Ovary (tissue), 7 donors: ENCODE measurements at regions not wholly inside any gene's neighbourhood (a gene's known extent, or its start where the extent isn't known, plus 50 kb on each side); places are given as distances from the start of the nearest gene placed in this dataset.

Experiments
- DNase-seq, 5 donors: peaks; one replicate each; pipeline ENCODE4 v3.0.0-alpha.2; 2019 to 2020
- H3K27ac ChIP-seq, 2 donors: fragments of 200-600 bp; one replicate each; pipeline versions ENCODE4 v1.5.1 to v1.8.0; 2019 to 2022
- H3K27me3 ChIP-seq: fragments of 200-600 bp; one replicate; pipeline ENCODE4 v1.8.0; 2022
- H3K36me3 ChIP-seq: fragments of 200-600 bp; sonication (generic); one replicate; pipeline ENCODE4 v1.5.1; 2019
- H3K4me1 ChIP-seq: one replicate; pipeline ENCODE4 v1.8.1; 2013; ENCODE audit warnings: mild to moderate bottlenecking, moderate library complexity; ENCODE audit not compliant: insufficient read depth
- H3K4me3 ChIP-seq: fragments of 200-600 bp; sonication (generic); one replicate; pipeline ENCODE4 v1.5.1; 2017
- H3K9me3 ChIP-seq, 2 donors: fragments of 200-600 bp in 1 of 2; sonication (generic) in 1 of 2; one replicate each; pipeline versions ENCODE4 v1.5.1 to v1.8.1; 2013 to 2019; ENCODE audit warnings: mild to moderate bottlenecking in 1 of 2, moderate library complexity in 1 of 2
- CTCF ChIP-seq, 3 donors: fragments of 450-650 bp in 2 of 3; fragments of 200-600 bp in 1 of 3; IDR thresholded peaks; one replicate each; pipeline versions ENCODE4 v1.5.1 to v1.8.0; 2016 to 2022; ENCODE audit warnings: antibody characterized with exemption in 3 of 3, mild to moderate bottlenecking in 1 of 3
- EP300 ChIP-seq: sonication (generic); formaldehyde crosslinking; IDR thresholded peaks from one replicate; pipeline ENCODE4 v1.6.1; 2017; ENCODE audit warnings: antibody characterized with exemption
- POLR2A ChIP-seq: fragments of 450-650 bp; IDR thresholded peaks from one replicate; pipeline ENCODE4 v1.6.1; 2017; ENCODE audit warnings: antibody characterized with exemption, mild to moderate bottlenecking, moderate library complexity
- WGBS, 3 donors: extraction: QIAGEN DNeasy Blood & Tissue Kit in 1 of 3; methylation state at CpG; one replicate each; pipeline versions ENCODE4 v1.1.5 to v1.1.7; 2013 to 2017; 5-methylcytosine and 5-hydroxymethylcytosine counted together
- intact Hi-C, 4 donors: fragments of 100-400 bp; cut with DNase I; formaldehyde crosslinking; loops; one replicate each; pipeline versions ENCODE4 v1.11.0 to v1.15.1; 2022 to 2023
- donor health status: DM: no; HTN: no; CAD: no; lungs with moderate emphysema.
- donor health status: DM: no; HTN: no; CAD: no.
- donor health status: Bipolar disorder and iron deficiency.
- donor health status: DM: no; HTN: no; CAD: no.
- donor health status: DM: yes; HTN: yes; CAD: no.

- DNase-seq = no peak
- no peaks in the 10 kb centered on the region for H3K27me3 ChIP-seq
- no peak overlapping the region for H3K4me3 ChIP-seq
- no peak overlapping the region for H3K27ac ChIP-seq
- no peaks in the 10 kb centered on the region for H3K36me3 ChIP-seq
- H3K9me3 ChIP-seq = no peaks in the 10 kb centered on the region
- intact Hi-C loops = no loop called here
- TF ChIP-seq POLR2A (no peak), CTCF (IDR thresholded peaks at IDR 0.05) (no peak), EP300 (no peak)
- no peaks in the 10 kb centered on the region for H3K4me1 ChIP-seq
Measured at GRCh38 chr4:175456131-175456530, 355.9 kb downstream of the GPM6A start.

GRCh38 chr4:175457956-175458355, 354.1 kb downstream of the GPM6A start:
- H3K27ac ChIP-seq = no peak overlapping the region
- WGBS, 3 donors = 45 to 52% (median 46%) methylated on average over 2 of the region's 2 CpGs
- no peaks in the 10 kb centered on the region for H3K9me3 ChIP-seq
- TF ChIP-seq CTCF (IDR thresholded peaks at IDR 0.05) (no peak), POLR2A (no peak), EP300 (no peak)
- H3K4me3 ChIP-seq = no peak overlapping the region
- H3K27me3 ChIP-seq = no peaks in the 10 kb centered on the region
- intact Hi-C loops = no loop called here
- no peaks in the 10 kb centered on the region for H3K4me1 ChIP-seq
- no peaks in the 10 kb centered on the region for H3K36me3 ChIP-seq
- no peak for DNase-seq

GRCh38 chr4:175459571-175459970, 352.5 kb downstream of the GPM6A start:
- H3K27ac ChIP-seq = no peak overlapping the region
- intact Hi-C loops = no loop called here
- no peak for DNase-seq
- H3K4me1 ChIP-seq = no peaks in the 10 kb centered on the region
- H3K27me3 ChIP-seq = no peaks in the 10 kb centered on the region
- H3K4me3 ChIP-seq = no peak overlapping the region
- TF ChIP-seq CTCF (IDR thresholded peaks at IDR 0.05) = no peak
- no peak for TF ChIP-seq POLR2A
- no peak for TF ChIP-seq EP300
- H3K9me3 ChIP-seq = no peaks in the 10 kb centered on the region
- H3K36me3 ChIP-seq = no peaks in the 10 kb centered on the region

- H3K4me3 ChIP-seq = no peak overlapping the region
- no peak overlapping the region for H3K27ac ChIP-seq
- DNase-seq = no peak
- WGBS, 3 donors = 78 to 85% (median 84%) methylated on average over 4 of the region's 4 CpGs
- H3K36me3 ChIP-seq = no peaks in the 10 kb centered on the region
- H3K4me1 ChIP-seq = no peaks in the 10 kb centered on the region
- no peaks in the 10 kb centered on the region for H3K27me3 ChIP-seq
- intact Hi-C loops = no loop called here
- TF ChIP-seq POLR2A = no peak
- TF ChIP-seq CTCF (IDR thresholded peaks at IDR 0.05) = no peak
- TF ChIP-seq EP300 = no peak
- H3K9me3 ChIP-seq = no peaks in the 10 kb centered on the region
Measured at GRCh38 chr4:175460414-175460813, 351.6 kb downstream of the GPM6A start.

- H3K9me3 ChIP-seq = no peaks in the 10 kb centered on the region
- TF ChIP-seq POLR2A = no peak
- no peak for TF ChIP-seq EP300
- no peak for TF ChIP-seq CTCF (IDR thresholded peaks at IDR 0.05)
- WGBS, 3 donors = 47 to 57% (median 51%) methylated on average over 2 of the region's 2 CpGs
- H3K4me3 ChIP-seq = no peak overlapping the region
- H3K36me3 ChIP-seq = no peaks in the 10 kb centered on the region
- H3K27me3 ChIP-seq = no peaks in the 10 kb centered on the region
- H3K27ac ChIP-seq = no peak overlapping the region
- no peaks in the 10 kb centered on the region for H3K4me1 ChIP-seq
- intact Hi-C loops = no loop called here
- DNase-seq = no peak
Measured at GRCh38 chr4:175469514-175469913, 342.6 kb downstream of the GPM6A start.
